NCI-H82 treated with DMSO at 0.1 percent for 48 hours (cell line): ENCODE measurements at regions not wholly inside any gene's neighbourhood (a gene's known extent, or its start where the extent isn't known, plus 50 kb on each side); places are given as distances from the start of the nearest gene placed in this dataset.

Source experiments
- DNase-seq: peaks from one replicate; lab custom pipeline; 2025; ENCODE audit not compliant: unreplicated experiment; lab: John Stamatoyannopoulos, UW

- no peak for DNase-seq
Observed at GRCh38 chr12:43294916-43295315, 257.1 kb downstream of the ADAMTS20 start.

GRCh38 chr12:43294147-43294546, 257.9 kb downstream of the ADAMTS20 start:
- DNase-seq: no peak

- DNase-seq: no peak
Observed at GRCh38 chr12:43293396-43293795, 258.6 kb downstream of the ADAMTS20 start.

DNA sequence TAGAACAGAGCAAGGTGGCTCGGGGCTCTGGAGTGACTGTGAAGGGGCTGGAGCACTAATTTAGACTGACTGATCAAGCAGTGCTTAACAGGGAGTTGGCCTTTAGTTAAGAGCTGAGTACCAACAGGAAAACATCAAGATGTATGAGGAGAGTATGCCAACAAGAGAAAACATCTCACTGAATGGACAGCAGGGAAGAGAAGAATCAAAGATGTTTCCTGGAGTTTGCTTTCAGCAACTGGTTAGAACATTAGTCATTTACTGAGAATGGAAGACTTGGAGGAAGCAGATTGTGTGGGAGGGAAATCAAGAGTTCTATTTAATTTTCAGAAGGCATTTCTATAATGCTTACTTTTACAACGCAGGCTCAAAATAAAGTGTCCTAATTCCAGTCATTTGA, 259.3 kb downstream of the ADAMTS20 start:
- DNase-seq: no peak

- no peak for DNase-seq
Observed at GRCh38 chr12:43291516-43291915, 260.5 kb downstream of the ADAMTS20 start.

DNA sequence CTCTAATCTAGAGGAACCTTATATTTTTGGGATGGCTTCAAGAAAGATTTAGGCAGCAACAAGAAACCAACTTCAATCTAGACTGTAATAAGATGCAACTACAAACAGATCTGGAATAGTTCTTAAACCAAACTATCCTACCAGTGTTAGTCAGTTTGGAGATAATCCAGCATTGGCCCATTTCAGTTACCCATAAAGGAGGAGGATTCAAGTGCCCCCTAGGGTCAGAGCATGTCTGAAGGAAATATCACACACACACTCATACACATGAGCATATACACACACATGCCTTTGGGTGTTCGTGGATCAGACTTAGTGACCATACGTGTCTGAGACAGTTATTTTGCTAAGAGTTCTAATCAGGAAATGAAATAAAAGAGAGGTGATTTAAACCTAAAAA, 261.2 kb downstream of the ADAMTS20 start:
- DNase-seq: no peak

GRCh38 chr12:43289426-43289801, 262.6 kb downstream of the ADAMTS20 start:
- DNase-seq: no peak

DNA sequence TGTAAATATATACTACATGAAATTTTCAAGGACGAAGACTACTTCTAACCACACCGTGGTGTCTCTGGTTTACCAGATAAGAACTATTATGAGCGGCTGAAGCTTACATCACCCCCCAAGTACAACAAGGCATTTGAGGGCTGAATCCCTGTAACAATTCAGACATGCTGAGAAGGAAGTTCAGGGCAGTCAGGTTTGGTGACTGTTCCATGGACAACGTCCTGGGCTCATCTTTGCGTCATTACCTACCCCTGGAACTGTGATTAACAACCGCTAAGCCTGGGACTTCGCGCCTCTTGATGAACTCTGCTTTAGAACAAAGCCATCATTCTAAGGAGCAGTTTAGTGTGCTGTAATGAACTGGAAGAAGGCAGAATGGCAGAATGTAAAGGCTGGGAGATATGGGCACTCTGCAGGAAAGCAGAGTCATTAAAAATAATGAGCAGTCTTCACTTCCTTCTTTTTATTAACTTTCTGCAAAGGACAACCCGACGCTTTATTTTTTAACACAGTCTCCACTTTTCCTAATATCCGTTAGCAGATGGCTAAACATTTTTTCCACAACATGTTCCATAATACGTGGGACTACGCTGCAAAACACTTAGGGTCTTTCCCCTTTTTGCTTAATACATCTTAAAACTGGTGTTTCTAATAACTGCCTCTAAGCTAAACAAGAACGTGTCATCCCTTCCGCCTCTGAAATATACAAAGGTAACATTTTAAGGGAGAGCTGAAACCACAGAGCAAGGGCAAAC, 263.2 kb downstream of the ADAMTS20 start:
- DNase-seq: no peak

DNA sequence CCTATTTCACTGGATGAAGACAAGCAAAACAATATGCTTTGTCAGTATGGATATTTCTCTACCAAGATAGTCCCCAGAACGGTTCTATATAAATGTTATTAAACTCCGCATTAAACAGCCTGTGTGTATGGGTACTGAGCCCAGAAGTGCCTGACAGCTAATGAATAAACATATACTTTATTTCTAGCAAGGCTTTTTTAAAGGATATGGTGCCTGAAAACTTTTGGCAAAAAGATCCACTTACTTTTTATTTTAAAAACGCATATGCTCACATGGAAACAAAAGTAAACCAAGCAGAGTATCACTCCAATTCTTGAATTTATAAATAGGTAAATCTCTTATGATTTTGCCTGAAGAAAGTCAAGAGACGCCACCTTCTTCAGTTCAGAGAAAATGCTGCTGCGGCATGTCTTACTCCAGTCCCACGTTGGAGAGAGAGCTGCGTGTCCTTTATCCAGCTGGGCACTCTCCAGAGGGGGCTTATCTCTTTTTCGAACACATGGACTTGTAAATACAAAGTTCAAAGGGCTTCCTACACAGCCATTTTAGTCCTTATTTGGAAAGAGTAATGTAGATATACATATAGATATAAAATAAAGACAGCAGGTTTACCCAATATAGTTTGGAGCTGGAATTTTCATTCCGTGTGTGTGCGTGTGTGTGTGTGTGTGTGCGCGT, 264.2 kb downstream of the ADAMTS20 start:
- no peak for DNase-seq

DNA sequence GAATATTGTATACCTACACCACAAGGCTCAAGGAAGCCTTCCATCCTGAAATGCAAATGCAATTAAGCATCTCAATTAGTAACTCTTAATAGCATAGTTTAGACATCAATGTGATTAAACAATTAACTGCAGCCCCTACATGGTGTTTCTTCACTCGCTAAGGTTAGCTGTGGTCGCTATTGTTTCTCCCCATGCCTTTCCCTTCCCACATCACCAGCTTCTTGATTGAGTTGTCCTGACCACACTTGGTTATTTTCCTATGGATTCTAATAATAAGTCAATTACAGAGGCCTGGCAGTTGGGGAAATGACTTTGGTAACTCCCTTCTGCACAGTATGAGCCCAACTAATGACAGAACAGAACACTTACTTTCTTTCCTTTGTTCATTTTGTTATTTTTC, 265.0 kb downstream of the ADAMTS20 start:
- no peak for DNase-seq

- DNase-seq: no peak
Observed at GRCh38 chr12:43285159-43285598, 266.8 kb downstream of the ADAMTS20 start.

DNA sequence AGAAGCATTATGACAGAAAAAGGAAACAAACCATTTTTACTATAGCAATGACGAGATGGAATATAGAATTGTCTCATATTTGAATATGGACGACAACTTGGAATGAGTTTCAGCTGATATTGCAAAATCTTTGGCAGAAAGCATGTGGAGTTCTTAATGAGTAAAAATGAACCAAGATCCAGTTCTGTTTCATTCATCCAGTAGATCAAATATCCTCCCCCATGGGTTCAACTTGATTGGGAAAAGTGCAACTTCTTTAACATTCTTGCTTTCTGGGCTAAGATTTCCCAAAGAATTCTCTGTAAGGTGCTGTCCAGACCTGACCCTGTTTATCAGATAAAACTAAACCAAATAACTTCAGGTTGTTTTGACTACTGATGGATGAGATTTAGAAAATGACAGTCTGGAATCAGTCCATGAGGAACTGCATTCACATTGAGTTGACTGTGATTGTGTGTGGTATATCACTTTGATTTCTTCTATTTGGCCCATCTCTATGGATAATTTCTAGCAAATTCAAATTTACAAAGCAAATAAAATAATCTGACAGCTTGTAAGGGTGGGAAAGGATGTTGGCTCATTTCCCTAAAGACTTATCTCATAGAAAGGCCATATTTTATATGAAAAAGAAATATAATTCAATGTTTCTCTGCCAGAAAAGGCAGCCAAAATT, 267.4 kb downstream of the ADAMTS20 start:
- no peak for DNase-seq

- DNase-seq: no peak
Observed at GRCh38 chr12:43283206-43283605, 268.8 kb downstream of the ADAMTS20 start.

GRCh38 chr12:43282106-43282505, 269.9 kb downstream of the ADAMTS20 start:
- no peak for DNase-seq

GRCh38 chr12:43281563-43281962, 270.4 kb downstream of the ADAMTS20 start:
- DNase-seq: no peak

GRCh38 chr12:43278541-43278832, 273.5 kb downstream of the ADAMTS20 start:
- DNase-seq: no peak

DNA sequence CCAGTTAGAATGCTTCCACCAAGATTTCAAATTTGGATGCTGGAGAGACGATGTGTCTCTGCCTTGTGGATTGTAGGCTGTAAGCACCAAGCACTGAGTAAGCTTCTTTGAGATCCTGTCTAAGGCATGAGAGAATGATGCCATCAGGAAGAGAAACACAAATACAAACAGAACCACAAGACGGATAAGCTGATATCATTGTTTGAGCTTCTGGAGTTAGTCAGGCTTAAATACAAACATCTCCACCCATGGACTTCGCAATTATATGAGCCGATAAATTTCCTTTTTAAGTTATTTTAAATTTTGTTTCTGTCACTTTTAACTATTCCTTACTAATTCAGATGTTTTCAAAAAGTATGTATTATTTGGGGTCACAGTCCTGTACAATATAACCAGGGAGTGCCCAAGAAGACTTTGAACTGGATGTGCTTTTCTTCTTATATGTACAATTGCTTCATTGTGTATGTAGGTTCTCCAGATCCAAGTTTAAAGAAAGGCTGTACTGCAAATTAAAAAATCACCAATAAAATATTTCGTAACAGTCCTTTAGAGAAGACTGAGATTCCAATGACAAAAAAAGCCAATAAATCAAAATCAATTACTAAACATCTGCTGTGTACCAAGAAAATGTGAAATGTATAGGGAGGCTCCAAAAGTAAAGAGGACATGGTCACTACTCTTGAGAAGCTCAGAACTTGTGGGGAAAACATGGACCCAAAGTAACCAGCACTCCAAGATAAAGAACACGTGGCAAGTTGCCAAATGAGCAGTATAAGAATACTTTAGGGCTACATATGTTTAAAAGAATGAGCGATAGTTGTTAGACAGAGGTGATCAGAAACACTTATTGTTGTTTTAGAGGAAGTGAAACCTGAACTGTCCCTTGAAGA, 274.1 kb downstream of the ADAMTS20 start:
- DNase-seq: no peak

DNA sequence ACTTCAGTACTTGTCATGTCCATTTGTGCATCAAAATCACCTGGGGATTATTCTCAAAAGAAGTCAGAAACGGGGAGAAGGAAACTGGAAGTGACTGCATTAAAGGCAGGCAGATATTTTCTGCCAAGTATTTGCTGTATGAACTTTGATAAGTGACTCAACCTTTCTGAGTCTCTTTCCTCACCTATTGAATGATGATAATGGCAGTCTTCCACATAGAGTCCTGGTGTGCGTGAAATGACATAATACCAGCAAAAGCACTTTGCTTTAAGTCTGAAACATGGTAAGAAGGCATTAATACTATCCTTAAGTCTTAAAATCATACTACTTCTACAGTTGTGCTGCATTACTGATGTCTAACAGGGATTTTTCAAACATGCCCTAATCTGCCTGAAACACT, 278.5 kb downstream of the ADAMTS20 start:
- no peak for DNase-seq

GRCh38 chr12:43271659-43272058, 280.3 kb downstream of the ADAMTS20 start:
- no peak for DNase-seq

DNA sequence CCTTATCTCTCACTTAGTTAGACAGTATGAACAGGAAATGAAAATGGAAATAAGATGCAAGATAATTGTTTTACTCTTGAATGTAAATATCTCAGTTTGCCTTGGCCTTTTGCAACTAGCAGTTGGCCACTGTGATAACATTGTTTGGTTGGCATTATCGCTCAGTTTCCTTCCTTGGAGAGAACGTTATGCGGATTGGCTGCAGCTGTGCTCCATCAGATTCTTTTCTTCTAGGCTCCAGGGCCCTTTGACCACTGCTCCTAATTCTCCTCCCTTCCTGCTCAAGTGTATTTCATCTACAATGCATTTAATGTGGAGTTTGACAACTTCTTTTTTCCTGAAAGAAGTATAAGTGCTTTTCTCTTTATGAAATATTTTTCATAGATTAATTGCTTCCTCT, 284.2 kb downstream of the ADAMTS20 start:
- no peak for DNase-seq

GRCh38 chr12:43261701-43262100, 290.3 kb downstream of the ADAMTS20 start:
- DNase-seq: no peak
